ENCODE measurements at regions not wholly inside any gene's neighbourhood (a gene's known extent, or its start where the extent isn't known, plus 50 kb on each side); places are given as distances from the start of the nearest gene placed in this dataset.

GRCh38 chr12:90398285-90398836, 556.6 kb downstream of the CCER1 start:
- no peak for DNase-seq (ENCODE audit: low spot score)

GRCh38 chr12:90396556-90396955, 558.4 kb downstream of the CCER1 start:
- no peak for DNase-seq (ENCODE audit: low spot score)

GRCh38 chr12:90393652-90394051, 561.3 kb downstream of the CCER1 start:
- no peak for DNase-seq (ENCODE audit: low spot score)

GRCh38 chr12:90393089-90393488, 561.9 kb downstream of the CCER1 start:
- DNase-seq (ENCODE audit: low spot score), result no peak

GRCh38 chr12:90390947-90391346, 564.0 kb downstream of the CCER1 start:
- DNase-seq (ENCODE audit: low spot score), result no peak

GRCh38 chr12:90368081-90368480, 586.9 kb downstream of the CCER1 start:
- no peak for DNase-seq (ENCODE audit: low spot score)

GRCh38 chr12:90366286-90366685, 588.7 kb downstream of the CCER1 start:
- DNase-seq (ENCODE audit: low spot score), result no peak

- DNase-seq (ENCODE audit: low spot score), result no peak
Measured at GRCh38 chr12:90360300-90360699, 594.7 kb downstream of the CCER1 start.

- DNase-seq (ENCODE audit: low spot score), result no peak
Measured at GRCh38 chr12:90355711-90356355, 599.1 kb downstream of the CCER1 start.

- DNase-seq (ENCODE audit: low spot score), result no peak
Measured at GRCh38 chr12:90343966-90344365, 611.0 kb downstream of the CCER1 start.

GRCh38 chr12:90342081-90342480, 612.9 kb downstream of the CCER1 start:
- DNase-seq (ENCODE audit: low spot score), result no peak

GRCh38 chr12:90339837-90340236, 615.1 kb downstream of the CCER1 start:
- DNase-seq (ENCODE audit: low spot score), result no peak

- no peak for DNase-seq (ENCODE audit: low spot score)
Measured at GRCh38 chr12:90338365-90338764, 616.6 kb downstream of the CCER1 start.

GRCh38 chr12:90337018-90337417, 618.0 kb downstream of the CCER1 start:
- no peak for DNase-seq (ENCODE audit: low spot score)

GRCh38 chr12:90335566-90335965, 619.4 kb downstream of the CCER1 start:
- no peak for DNase-seq (ENCODE audit: low spot score)

- DNase-seq (ENCODE audit: low spot score), result no peak
Measured at GRCh38 chr12:90333939-90334338, 621.0 kb downstream of the CCER1 start.

GRCh38 chr12:90333424-90333823, 621.6 kb downstream of the CCER1 start:
- no peak for DNase-seq (ENCODE audit: low spot score)

- no peak for DNase-seq (ENCODE audit: low spot score)
Measured at GRCh38 chr12:90331821-90332220, 623.2 kb downstream of the CCER1 start.

- no peak for DNase-seq (ENCODE audit: low spot score)
Measured at GRCh38 chr12:90331262-90331661, 622.6 kb upstream of the ATP2B1 start.

- DNase-seq (ENCODE audit: low spot score), result no peak
Measured at GRCh38 chr12:90327793-90328743, 619.4 kb upstream of the ATP2B1 start.

GRCh38 chr12:90323217-90323616, 614.6 kb upstream of the ATP2B1 start:
- no peak for DNase-seq (ENCODE audit: low spot score)

- no peak for DNase-seq (ENCODE audit: low spot score)
Measured at GRCh38 chr12:90322006-90322405, 613.4 kb upstream of the ATP2B1 start.

- DNase-seq (ENCODE audit: low spot score), result no peak
Measured at GRCh38 chr12:90321369-90321768, 612.7 kb upstream of the ATP2B1 start.
